Transverse colon (tissue), 4 donors: ENCODE measurements at regions not wholly inside any gene's neighbourhood (a gene's known extent, or its start where the extent isn't known, plus 50 kb on each side); places are given as distances from the start of the nearest gene placed in this dataset.

ENCODE experiments used
- CTCF ChIP-seq, 5 experiments: fragments of 200-600 bp in 3 of 5; fragments of 450-650 bp in 2 of 5; sonication (generic) in 3 of 5; IDR thresholded peaks; 1 replicate in 2 of 5; 2 replicates in 3 of 5; pipeline ENCODE4 v1.5.1; 2016 to 2017; ENCODE audit warnings: antibody characterized with exemption in 5 of 5, inconsistent platforms in 3 of 5, mild to moderate bottlenecking in 2 of 5, moderate library complexity in 1 of 5
- POLR2A ChIP-seq: fragments of 450-650 bp; IDR thresholded peaks from one replicate; pipeline ENCODE4 v1.6.1; 2016; ENCODE audit warnings: antibody characterized with exemption, mild to moderate bottlenecking, moderate library complexity
- POLR2AphosphoS5 ChIP-seq, 3 donors: sonication (generic); formaldehyde crosslinking; IDR thresholded peaks; one replicate each; pipeline ENCODE4 v1.6.1; 2016; ENCODE audit warnings: antibody characterized with exemption in 3 of 3

GRCh38 chr11:130997278-130997677, 81.0 kb upstream of the SNX19 start:
- TF ChIP-seq CTCF (IDR thresholded peaks at IDR 0.05) = no peak
- TF ChIP-seq POLR2A = no peak
- no peak for TF ChIP-seq POLR2AphosphoS5 (IDR thresholded peaks at IDR 0.05)
